Right lobe of liver (tissue), 4 donors: ENCODE measurements at regions not wholly inside any gene's neighbourhood (a gene's known extent, or its start where the extent isn't known, plus 50 kb on each side); places are given as distances from the start of the nearest gene placed in this dataset.

ENCODE experiments used
- POLR2A ChIP-seq: fragments of 450-650 bp; IDR thresholded peaks from one replicate; pipeline ENCODE4 v1.6.1; 2017; ENCODE audit warnings: antibody characterized with exemption, mild to moderate bottlenecking
- TF ChIP-seq, protein P1 (sequence below), 4 donors: fragments of 200-600 bp in 3 of 4; fragments of 450-650 bp in 1 of 4; IDR thresholded peaks; one replicate each; pipeline versions ENCODE4 v1.5.1 to v1.8.0; 2016 to 2022; ENCODE audit warnings: antibody characterized with exemption in 4 of 4, mild to moderate bottlenecking in 2 of 4
- donor health status: DM: no; HTN: no; CAD: no.
- donor health status: DM: no; HTN: no; CAD: no.
- donor health status: DM: no; HTN: yes; CAD: no.

- TF ChIP-seq, protein P1, sequence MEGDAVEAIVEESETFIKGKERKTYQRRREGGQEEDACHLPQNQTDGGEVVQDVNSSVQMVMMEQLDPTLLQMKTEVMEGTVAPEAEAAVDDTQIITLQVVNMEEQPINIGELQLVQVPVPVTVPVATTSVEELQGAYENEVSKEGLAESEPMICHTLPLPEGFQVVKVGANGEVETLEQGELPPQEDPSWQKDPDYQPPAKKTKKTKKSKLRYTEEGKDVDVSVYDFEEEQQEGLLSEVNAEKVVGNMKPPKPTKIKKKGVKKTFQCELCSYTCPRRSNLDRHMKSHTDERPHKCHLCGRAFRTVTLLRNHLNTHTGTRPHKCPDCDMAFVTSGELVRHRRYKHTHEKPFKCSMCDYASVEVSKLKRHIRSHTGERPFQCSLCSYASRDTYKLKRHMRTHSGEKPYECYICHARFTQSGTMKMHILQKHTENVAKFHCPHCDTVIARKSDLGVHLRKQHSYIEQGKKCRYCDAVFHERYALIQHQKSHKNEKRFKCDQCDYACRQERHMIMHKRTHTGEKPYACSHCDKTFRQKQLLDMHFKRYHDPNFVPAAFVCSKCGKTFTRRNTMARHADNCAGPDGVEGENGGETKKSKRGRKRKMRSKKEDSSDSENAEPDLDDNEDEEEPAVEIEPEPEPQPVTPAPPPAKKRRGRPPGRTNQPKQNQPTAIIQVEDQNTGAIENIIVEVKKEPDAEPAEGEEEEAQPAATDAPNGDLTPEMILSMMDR (IDR thresholded peaks at IDR 0.05): no peak
- no peak for TF ChIP-seq POLR2A
Observed at GRCh38 chr5:173507171-173507570, 109.3 kb downstream of the BOD1 start.
